T-helper 2 cell treated with Interferon-gamma antibody and Interleukin-4, amounts not matched to agents 100 ng/mL and 5 ng/mL, for 36 hours (primary cell): ENCODE measurements at regions not wholly inside any gene's neighbourhood (a gene's known extent, or its start where the extent isn't known, plus 50 kb on each side); places are given as distances from the start of the nearest gene placed in this dataset.
"Not testable (repeated sequence)": the region's sequence is repeated elsewhere in the genome, so short reads cannot be mapped to it uniquely, and the experiment has no call there.

Experiments used
- intact Hi-C: fragments of 100-400 bp; cut with micrococcal nuclease; formaldehyde crosslinking; loops from one replicate; pipeline ENCODE4 v1.15.1; 2023

DNA sequence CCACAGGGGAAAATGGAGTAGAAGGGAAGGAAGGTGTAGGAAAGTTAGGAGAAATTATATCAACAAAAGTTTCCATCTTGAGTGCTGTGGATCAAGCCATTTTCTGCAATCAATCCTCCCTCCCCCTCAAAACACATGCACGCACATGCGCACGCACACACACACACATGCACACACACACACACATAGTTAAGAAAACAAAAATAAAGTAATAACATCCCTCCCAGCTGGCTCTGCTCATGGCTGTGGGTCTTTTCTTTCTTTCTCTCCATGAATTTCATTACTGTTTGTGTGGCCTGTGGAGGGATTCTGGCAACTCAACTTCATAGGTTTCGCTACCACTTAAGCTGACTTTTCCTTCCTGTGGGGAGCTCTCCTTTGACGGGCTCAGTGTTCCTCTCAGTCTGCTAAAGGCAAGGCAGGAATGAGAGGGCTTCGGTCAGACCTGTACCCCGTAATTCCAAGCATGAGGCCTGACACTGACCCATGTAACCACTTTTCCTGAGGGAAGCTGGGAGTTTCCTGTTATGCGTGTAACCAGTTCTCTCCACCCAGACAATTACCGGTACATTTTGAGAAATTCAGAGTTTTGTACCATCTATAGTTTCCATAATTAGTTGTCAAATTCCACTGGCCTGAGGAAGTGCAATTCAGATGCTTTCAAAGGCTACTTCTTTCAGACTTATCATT lies 79.8 kb downstream of the ZNF92 start:
- intact Hi-C loops: no loop called here

DNA sequence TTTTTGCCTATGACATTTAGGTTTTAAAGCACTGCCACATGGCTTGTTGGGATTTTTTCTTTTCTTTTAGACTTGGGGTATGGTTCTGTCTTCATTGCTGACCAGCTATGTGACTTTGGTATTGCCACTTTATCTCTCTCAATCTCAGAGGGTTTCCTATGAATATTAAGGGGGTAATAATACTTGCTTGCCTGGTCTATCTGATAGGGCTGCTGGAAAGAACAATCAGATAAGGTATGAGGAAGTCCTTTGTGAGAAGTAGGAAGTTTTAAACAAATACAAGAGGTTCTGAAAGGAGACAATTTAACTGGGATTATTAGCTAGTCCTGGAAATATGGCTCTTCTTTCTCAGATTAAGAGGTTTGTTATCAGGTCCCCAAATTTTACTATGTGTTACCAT lies 80.8 kb downstream of the ZNF92 start:
- intact Hi-C loops: no loop called here

DNA sequence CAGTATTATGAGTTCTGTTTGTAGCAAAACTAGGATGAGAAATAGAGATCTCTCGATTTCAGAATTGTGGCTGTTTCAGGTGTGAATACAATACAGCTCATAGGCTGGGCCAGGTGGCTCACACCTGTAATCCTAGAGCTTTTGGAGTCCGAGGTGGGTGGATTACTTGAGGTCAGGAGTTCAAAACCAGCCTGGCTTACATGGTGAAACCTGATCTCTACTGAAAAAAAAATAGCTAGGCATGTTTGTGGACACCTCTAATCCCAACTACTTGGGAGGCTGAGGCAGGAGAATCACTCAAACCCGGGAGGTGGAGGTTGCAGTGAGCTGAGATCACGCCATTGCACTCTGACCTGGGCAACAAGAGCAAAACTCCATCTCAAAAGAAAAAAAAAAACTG lies 81.4 kb downstream of the ZNF92 start:
- intact Hi-C loops: not testable (repeated sequence)

DNA sequence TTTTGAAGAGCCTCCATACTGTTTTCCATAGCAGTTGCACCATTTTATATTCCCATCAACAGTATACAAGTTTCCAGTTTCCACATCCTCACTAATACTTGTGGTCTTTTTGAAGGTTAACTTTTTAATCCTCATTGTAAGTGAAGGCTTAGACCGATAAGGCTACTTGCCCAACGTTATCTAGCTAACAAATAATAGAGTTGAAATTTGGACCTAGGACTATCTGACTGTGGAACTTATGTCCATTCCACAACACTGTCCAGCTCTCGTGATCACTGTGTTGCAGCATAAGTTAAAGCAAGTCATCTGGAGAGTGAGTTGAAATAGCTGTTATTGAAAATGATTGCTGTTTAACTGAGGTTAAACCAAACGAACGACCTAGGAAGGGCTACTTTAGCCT lies 84.0 kb downstream of the ZNF92 start:
- intact Hi-C loops: no loop called here

DNA sequence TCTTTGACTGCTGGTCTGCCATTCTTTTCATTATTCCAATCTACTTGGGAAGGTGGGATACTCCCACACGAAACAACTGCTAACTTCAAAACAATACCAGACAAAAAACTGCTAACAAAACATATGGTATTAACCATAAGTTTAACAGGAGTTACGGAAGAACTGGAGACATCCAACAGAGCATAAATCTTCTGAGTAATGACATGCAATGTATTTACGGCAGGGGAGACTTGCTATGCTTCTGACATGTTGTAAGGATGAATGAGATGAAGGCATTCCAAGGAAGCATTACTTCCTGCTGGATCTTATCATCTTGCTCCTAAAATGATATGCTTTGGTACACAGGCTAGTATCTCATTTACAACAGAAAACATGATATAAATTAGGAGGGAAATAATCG lies 85.8 kb downstream of the ZNF92 start:
- intact Hi-C loops: no loop called here

DNA sequence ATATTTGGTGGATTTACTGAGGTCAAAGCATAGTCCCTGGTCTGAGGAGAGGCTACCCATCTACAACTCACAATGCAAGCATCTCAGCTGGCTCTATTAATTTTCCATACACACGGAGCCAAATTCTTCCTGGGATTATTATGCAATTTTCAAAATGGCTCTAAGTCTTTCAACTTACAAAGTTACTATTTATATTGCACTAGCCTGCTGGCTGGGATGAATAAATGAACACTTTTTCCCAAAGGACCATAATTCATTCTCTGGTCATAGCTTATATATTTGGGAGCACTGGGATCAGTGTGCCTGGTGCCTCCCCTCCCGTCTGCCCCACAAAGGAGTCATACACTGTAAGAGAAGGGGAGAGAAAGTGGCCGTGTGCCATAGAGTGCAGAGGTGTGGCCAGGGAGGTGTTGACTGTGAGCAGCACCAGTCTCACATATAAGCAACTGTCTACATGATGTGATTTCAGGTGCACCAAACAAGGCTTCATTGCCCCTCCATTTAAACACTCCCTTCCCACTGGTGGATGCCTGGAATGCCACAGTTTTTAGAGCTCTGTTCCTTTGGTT lies 88.6 kb downstream of the ZNF92 start:
- intact Hi-C loops: no loop called here

DNA sequence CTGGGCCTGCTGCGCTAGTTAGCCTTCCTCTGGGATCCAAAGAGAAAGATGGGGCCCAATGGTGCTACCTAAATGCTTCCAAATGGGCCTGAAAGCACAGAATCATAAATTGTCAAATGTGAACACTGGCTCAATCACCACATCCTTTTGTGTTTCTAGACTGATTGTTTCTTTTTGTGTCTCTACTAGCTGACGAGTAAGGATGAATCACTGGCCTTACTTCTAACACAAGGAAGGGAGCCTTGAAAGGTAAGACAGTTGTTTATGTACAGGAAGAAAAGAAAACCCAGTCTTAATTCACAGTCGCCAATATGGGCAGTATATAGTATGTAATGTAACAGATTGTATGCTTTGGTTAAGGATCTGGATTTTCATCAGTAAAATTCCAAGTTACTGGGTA lies 89.5 kb downstream of the ZNF92 start:
- intact Hi-C loops: no loop called here

DNA sequence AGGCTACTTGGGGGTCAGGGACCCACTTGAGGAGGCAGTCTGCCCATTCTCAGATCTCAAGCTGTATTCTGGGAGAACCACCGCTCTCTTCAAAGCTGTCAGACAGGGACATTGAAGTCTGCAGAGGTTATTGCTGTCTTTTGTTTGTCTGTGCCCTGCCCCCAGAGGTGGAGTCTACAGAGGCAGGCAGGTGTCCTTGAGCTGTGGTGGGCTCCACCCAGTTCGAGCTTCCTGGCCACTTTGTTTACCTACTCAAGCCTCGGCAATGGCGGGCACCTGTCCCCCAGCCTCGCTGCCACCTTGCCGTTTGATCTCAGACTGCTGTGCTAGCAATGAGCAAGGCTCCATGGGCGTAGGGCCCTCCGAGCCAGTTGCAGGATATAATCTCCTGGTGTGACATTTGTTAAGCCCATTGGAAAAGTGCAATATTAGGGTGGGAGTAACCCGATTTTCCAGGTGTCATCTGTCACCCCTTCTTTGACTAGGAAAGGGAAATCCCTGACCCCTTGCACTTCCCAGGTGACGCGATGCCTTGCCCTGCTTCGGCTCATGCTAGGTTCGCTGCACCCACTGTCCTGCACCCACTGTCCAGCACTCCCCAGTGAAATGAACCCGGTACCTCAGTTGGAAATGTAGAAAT lies 96.4 kb downstream of the ZNF92 start:
- intact Hi-C loops: not testable (repeated sequence)

DNA sequence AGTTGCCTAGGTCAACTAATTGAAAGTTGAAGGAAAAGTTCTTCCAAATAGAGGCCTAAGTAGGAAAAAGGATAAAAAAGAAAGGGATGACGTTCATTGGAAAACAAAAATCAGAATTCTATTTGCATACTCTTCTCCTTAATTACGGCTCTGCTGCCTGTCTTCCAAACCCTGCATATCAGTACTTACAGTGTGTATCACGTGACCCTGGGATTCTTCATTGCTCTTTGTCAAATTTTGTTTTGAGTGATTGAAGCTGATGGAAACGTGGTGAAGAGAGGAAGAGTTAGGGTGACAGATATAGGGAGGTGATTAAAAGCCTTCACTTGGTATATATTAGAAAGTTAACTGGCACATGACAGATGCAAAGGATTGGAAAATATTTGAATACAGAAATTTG lies 97.9 kb downstream of the ZNF92 start:
- intact Hi-C loops: no loop called here

DNA sequence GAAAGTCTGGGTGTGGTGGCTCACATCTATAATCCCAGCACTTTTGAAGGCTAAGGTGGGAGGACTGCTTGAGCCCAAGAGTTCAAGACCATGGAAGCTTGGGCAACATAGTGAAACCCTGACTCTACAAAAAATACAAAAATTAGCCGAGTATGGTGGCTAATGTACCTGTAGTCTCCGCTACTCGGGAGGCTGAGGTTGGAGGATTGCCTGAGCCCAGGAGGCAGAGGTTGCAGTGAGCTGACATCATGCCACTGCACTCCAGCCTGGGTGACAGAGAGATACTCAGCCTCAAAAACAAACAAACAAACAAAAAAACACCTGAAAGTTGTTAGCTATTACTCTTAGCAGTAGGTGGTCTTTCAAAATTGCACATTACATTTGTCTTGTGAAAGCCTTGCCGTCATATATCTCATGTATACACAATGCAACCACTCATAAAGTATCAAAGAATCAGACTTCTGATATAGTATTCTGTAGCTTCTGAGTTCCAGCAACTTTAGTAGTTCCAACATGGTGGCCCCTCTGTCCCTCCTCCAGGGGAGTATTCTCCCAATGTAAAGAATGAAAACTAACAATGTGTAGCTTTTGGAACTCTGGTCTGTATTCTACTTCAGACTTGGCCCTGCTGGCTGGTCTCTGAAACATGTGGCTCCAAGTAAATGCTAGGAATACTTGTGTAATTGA lies 101.5 kb downstream of the ZNF92 start:
- intact Hi-C loops: no loop called here

DNA sequence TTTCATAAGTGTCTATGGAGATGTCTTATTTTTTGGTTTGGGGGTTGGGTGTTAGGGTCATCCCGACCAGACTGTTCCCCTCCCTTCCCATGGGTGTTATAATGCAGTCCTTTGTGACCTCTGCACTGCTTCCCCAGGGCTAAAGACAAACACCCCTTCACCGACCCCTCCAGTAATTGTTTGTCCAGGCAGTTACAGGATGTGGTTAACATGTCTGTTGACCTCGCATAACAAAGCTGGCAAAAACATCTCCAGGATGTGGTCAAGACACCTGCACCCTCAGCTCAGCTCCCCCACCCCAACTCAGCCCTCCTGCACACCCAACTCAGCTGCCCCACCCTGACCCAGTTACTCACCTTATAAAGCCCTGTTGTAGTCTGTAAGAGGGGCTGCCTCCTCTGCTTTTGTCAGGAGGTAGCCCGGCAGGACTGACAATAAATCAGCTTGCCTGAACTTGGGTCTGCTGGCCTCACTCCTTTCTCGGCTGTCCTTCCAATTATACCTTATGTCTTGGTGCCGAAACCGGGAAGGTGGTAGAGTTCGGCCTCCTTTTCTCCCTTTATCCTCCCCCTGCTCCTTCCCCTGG lies 102.2 kb downstream of the ZNF92 start:
- intact Hi-C loops: no loop called here

DNA sequence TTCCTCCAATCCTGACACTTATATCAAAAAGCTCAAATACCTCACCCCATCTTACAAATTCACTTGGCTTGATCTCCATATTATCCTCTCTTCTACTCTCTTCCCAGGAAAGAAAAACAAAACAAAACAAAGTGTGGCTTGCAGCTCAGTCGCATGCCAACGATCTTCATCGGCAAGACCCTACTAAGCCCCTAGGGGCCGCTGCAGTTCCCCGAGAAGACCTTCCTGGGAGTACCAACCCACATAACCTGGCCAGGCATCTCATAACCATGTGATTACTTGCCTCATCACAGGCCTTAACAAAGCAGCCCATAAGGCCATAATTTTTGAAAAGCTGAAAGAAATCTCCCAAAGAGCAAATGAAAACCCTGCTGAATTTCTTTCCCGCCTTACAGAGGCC lies 103.7 kb downstream of the ZNF92 start:
- intact Hi-C loops: no loop called here

DNA sequence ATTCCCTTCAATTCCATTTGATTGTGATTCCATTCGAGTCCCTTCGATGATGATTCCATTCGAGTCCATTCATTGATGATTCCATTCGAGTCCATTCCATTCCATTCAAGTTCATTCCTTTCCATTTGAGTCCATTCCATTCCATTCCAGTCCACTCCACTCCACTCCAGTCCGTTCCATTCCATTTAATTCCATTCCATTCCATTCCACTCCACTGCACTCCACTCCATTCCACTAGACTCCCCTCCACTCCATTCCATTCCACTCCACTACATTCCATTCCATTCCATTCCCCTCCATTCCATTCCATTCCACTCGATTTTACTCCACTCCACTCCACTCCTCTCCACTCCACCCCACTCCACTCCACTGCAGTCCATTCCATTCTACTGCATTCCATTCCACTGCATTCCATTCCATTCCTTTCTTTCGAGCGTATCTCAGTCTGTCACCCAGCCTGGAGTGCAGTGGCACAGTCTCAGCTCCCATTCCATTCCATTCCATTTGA lies 115.7 kb downstream of the ZNF92 start:
- intact Hi-C loops: no loop called here

DNA sequence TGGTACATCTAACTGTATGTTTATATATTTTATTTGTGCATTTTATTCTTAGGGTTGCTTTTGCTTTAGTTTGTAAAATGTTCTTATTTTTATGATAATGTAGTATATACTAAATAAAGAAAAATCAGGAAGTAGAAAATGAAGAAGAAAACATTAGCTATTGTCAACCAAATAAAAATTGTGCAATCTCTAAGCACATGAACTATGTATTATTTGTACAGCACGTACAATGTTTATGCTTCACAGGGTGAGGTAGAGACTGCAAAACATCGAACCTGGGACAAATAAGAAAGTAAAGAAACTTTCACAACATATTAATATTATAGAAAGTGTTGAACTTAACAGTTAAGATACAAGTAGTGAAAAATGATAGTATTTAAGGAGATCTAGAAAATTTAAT lies 123.0 kb downstream of the ZNF92 start:
- intact Hi-C loops: not testable (repeated sequence)

DNA sequence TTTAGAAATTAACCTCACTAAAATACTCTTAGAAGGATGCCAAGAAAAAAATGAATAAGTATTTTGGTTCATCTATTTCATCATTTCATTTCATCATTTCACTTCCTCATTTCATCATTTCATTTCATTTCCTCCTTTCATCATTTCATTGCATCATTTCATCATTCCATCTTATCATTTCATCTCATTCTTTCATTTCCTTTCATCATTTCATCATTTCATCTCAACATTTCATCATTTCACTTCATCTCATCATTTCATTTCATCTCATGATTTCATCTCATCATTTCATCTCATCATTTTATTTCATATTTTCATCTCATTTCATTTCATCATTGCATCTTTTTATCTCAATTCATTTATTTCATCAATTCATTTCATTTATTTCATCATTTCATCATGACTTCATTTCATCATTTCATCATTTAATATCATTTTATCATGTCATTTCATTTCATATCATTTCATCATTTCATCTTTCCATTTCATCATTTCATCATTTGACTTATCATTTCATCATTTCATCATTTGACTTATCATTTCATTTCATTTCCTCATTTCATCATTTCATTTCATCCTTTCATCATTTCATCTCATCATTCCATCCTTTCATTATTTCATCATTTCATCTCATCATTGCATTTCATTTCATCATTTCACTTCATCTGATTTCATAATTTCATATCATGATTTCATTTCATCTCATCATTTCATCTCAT lies 129.9 kb downstream of the ZNF92 start:
- intact Hi-C loops: no loop called here

DNA sequence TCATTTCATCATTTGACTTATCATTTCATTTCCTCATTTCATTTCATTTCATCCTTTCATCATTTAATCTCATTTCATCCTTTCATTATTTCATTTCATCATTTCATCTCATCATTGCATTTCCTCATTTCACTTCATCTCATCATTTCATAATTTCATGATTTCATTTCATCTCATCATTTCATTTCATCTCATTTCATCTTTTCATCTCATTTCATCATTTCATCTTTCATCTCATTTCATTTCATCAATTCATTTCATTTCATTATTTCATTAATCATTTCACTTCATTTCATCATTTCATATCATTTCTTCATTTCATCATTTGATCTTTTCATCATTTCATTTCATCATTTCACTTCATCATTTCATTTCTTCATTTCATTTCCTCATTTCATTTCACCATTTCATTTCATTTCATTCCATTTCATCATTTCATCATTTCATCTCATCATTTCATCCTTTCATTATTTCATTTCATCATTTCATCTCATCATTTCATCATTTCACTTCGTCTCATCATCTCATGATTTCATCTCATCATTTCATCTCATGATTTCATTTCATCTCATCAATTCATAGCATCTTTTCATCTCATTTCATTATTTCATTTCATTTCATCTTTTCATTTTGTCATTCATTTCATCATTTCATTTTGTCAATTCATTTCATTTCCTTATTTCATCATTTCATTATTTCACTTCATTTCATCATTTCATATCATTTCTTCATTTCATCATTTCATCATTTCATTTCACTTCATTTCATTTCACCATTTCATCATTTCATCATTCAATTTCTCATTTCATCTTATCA lies 131.1 kb downstream of the ZNF92 start:
- intact Hi-C loops: not testable (repeated sequence)

DNA sequence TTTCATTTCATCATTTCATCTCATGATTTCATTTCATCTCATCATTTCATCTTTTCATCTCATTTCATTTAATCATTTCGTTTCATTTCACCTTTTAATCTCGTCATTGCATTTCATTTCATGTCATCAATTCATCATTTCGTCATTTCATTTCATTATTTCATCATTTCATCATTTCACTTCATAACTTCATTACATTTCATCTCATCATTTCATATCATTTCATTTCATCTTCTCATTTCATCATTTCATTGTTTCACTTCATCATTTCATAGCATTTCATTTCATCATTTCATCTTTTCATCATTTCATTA lies 131.6 kb downstream of the ZNF92 start:
- intact Hi-C loops: not testable (repeated sequence)

DNA sequence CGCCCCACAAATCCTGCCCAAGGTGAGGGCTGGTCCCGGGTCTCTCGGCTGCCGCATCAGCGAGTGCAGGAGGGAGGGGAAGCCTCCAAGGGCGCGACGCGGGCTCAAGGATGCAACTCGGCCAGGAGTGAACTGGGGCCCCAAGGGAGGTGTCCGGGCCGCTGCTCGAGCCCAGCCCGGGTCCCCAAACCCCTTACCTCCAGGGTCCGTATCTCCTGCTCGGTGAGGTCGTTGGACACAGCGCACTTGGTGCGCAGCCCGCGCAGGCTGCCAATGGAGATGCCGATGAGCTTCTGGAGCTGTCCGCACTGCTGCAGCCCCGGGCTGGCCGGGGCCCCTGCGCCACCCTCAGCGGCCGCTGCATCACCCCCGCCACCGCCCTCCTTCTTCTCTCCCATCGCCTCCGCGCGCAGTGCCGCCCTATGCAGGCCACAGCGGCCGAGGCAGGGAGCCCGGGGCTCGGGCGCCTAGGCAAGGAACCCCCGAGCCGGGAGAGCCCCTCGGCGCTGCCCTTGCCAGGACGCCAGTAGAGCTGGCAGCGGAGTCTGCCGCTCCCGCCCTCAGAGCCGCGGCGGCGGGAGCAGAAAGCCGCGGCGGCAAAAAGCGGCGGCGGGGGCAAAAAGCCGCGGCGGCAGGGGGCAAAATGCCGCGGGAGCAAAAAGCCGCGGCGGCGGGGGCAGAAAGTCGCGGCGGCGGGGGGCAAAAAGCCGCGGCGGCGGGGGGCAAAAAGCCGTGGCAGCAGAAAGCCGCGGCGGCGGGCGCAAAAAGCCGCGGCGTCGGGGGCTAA lies 135.1 kb downstream of the ZNF92 start:
- intact Hi-C loops: not testable (repeated sequence)

DNA sequence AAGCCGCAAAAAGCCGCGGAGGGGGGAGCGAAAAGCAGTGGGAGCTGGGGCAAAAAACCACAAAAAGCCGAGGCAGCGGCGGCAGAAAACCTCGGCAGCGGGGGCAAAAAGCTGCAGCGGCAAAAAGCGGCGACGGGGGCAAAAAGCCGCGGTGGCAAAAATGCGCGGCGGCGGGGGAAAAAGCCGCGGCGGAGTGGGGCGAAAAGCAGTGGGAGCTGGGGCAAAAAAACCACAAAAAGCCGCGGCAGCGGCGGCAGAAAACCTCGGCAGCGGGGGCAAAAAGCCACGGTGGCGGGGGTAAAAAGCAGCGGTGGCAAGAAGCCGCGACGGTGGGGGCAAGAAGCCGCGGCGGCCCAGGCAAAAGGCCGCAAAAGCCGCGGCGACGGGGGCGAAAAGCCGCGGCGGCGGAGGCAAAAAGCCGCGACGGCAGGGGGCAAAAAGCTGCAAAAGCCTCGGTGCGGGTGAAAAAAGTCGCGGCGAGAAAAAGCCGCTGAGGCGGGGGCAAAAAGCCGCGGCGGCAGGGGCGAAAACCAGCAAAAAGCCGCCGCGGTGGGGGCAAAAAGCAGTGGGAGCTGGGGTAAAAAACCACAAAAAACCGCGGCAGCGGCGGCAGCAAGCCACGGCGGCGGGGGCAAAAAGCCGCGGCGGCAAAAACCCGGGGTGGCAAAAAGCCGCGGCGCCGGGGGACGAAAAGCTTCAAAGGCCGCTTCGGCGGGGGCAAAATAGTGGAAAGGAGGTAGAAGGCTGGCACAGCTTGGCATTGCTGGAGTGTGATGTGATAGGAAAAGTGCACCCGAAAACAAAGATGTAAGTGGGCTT lies 135.9 kb downstream of the ZNF92 start:
- intact Hi-C loops: no loop called here
